HEK293 (cell line): ENCODE measurements at regions not wholly inside any gene's neighbourhood (a gene's known extent, or its start where the extent isn't known, plus 50 kb on each side); places are given as distances from the start of the nearest gene placed in this dataset.

ENCODE experiments used
- CTCF ChIP-seq: fragments of 450-650 bp; formaldehyde crosslinking; IDR thresholded peaks from 2 replicates; pipeline ENCODE4 v1.5.1; 2016; ENCODE audit warnings: missing biosample characterization, missing genetic modification characterization
- ZNF792 ChIP-seq: fragments of 450-650 bp; formaldehyde crosslinking; IDR thresholded peaks from 2 replicates; pipeline ENCODE4 v1.5.1; 2016; ENCODE audit warnings: missing biosample characterization, missing genetic modification characterization
- TF ChIP-seq, protein P1 (sequence below): fragments of 450-650 bp; formaldehyde crosslinking; IDR thresholded peaks from 2 replicates; pipeline ENCODE4 v1.5.1; 2016; ENCODE audit warnings: missing biosample characterization, missing genetic modification characterization
- TF ChIP-seq, protein P2 (sequence below): fragments of 450-650 bp; formaldehyde crosslinking; IDR thresholded peaks from 2 replicates; pipeline ENCODE4 v1.5.1; 2016; ENCODE audit warnings: missing biosample characterization, missing genetic modification characterization

DNA sequence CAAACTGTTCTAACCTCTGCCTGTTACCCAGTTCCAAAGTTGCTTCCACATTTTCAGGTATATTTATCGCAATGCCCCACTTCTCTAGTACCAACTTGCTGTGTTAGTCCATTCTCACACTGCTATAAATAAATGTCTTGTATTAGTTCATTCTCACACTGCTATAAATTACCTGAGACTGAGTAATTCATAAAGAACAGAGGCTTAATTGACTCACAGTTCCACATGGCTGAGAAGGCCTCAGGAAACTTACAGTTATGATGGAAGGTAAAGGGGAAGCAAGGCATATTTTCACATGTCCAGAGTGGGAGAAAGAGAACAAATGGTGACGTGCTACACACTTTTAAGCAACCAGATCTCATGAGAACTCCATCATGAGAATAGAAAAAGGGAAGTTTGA, 130.4 kb upstream of the C11orf87 start:
- TF ChIP-seq ZNF792 (tag by site-specific recombination) (no peak), CTCF (no peak)
- TF ChIP-seq, protein P1, sequence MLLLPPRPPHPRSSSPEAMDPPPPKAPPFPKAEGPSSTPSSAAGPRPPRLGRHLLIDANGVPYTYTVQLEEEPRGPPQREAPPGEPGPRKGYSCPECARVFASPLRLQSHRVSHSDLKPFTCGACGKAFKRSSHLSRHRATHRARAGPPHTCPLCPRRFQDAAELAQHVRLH: no peak
- TF ChIP-seq, protein P2, sequence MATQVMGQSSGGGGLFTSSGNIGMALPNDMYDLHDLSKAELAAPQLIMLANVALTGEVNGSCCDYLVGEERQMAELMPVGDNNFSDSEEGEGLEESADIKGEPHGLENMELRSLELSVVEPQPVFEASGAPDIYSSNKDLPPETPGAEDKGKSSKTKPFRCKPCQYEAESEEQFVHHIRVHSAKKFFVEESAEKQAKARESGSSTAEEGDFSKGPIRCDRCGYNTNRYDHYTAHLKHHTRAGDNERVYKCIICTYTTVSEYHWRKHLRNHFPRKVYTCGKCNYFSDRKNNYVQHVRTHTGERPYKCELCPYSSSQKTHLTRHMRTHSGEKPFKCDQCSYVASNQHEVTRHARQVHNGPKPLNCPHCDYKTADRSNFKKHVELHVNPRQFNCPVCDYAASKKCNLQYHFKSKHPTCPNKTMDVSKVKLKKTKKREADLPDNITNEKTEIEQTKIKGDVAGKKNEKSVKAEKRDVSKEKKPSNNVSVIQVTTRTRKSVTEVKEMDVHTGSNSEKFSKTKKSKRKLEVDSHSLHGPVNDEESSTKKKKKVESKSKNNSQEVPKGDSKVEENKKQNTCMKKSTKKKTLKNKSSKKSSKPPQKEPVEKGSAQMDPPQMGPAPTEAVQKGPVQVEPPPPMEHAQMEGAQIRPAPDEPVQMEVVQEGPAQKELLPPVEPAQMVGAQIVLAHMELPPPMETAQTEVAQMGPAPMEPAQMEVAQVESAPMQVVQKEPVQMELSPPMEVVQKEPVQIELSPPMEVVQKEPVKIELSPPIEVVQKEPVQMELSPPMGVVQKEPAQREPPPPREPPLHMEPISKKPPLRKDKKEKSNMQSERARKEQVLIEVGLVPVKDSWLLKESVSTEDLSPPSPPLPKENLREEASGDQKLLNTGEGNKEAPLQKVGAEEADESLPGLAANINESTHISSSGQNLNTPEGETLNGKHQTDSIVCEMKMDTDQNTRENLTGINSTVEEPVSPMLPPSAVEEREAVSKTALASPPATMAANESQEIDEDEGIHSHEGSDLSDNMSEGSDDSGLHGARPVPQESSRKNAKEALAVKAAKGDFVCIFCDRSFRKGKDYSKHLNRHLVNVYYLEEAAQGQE (tag by site-specific recombination): no peak
